ENCODE measurements at regions not wholly inside any gene's neighbourhood (a gene's known extent, or its start where the extent isn't known, plus 50 kb on each side); places are given as distances from the start of the nearest gene placed in this dataset.

- DNase-seq (ENCODE audit: low read depth, low spot score) (no peak), FAIRE-seq (no peak), ATAC-seq (no peak)
- Histone ChIP-seq H3K9ac (ENCODE audit: control insufficient read depth, insufficient read depth, low read length) (no peak overlapping the region), H2AFZ (ENCODE audit: control insufficient read depth, low read depth, low read length) (no peak overlapping the region), H3K4me3 (no peak overlapping the region), H3K79me2 (ENCODE audit: control insufficient read depth, insufficient read depth, low read length) (no peaks in the 10 kb centered on the region), H4K20me1 (ENCODE audit: control insufficient read depth, insufficient read depth) (no peaks in the 10 kb centered on the region), H3K36me3 (ENCODE audit: control insufficient read depth in 2 of 2, insufficient read depth in 2 of 2, low read length in 1 of 2) (no peaks in the 10 kb centered on the region), H3K27me3 (replicated peaks in 1 of 2; ENCODE audit: control insufficient read depth in 2 of 2, insufficient read depth in 2 of 2, low read length in 1 of 2) (no peaks in the 10 kb centered on the region), H3K4me2 (ENCODE audit: control insufficient read depth, insufficient read depth) (no peak overlapping the region), H3K27ac (ENCODE audit: control insufficient read depth, insufficient read depth) (no peak overlapping the region), H3K9me3 (replicated peaks; ENCODE audit: control insufficient read depth, insufficient read depth, low read length) (no peaks in the 10 kb centered on the region), H3K4me1 (ENCODE audit: control insufficient read depth, insufficient read depth, low read length) (no peaks in the 10 kb centered on the region)
- POLR2A ChIA-PET = no interaction called here
- TF ChIP-seq WRNIP1 (IDR thresholded peaks at IDR 0.05; ENCODE audit: borderline replicate concordance, low read depth, low read length) (no peak), NFYA (IDR thresholded peaks at IDR 0.05; ENCODE audit: borderline replicate concordance, low read depth, low read length) (no peak), BCL11A (IDR thresholded peaks at IDR 0.05; ENCODE audit: low read depth, low read length) (no peak), ZBTB11 (CRISPR knock-in tag; IDR thresholded peaks at IDR 0.05) (no peak), EP300 (IDR thresholded peaks at IDR 0.05; ENCODE audit: borderline replicate concordance in 1 of 2, control insufficient read depth in 1 of 2, low read depth in 2 of 2, low read length in 2 of 2) (no peak), IKZF2 (IDR thresholded peaks at IDR 0.05) (no peak), TCF3 (IDR thresholded peaks at IDR 0.05; ENCODE audit: borderline replicate concordance, insufficient read depth, low read depth, low read length) (no peak), USF2 (IDR thresholded peaks at IDR 0.05; ENCODE audit: borderline replicate concordance, low read depth, low read length) (no peak), CBX5 (IDR thresholded peaks at IDR 0.05; ENCODE audit: low read depth) (no peak), NR2C2 (IDR thresholded peaks at IDR 0.05; ENCODE audit: borderline replicate concordance, control insufficient read depth, insufficient read length, low read depth) (no peak), RELA (IDR thresholded peaks at IDR 0.05; ENCODE audit: borderline replicate concordance, partially characterized antibody) (no peak), CHD2 (IDR thresholded peaks at IDR 0.05; ENCODE audit: borderline replicate concordance, low read depth, low read length) (no peak), RELB (IDR thresholded peaks at IDR 0.05; ENCODE audit: low read depth) (no peak), CTCF (IDR thresholded peaks at IDR 0.05 in 2 of 3, conservative IDR thresholded peaks at IDR 0.05 in 1 of 3; ENCODE audit: control insufficient read depth in 2 of 3, extremely low read depth in 1 of 3, insufficient read depth in 1 of 3, low read depth in 3 of 3, low read length in 3 of 3) (no peak), IKZF1 (conservative IDR thresholded peaks at IDR 0.05) (no peak), HCFC1 (IDR thresholded peaks at IDR 0.05; ENCODE audit: low read length) (no peak), SMAD1 (IDR thresholded peaks at IDR 0.05; ENCODE audit: low read depth, partially characterized antibody) (no peak), STAT3 (IDR thresholded peaks at IDR 0.05; ENCODE audit: low read depth, low read length) (no peak)
- CTCF ChIA-PET = no interaction called here
- RAD21 ChIA-PET (ENCODE audit: unreplicated experiment) = no interaction called here
- no TSS peak for BruUV-seq (replicated peaks)
- 0% methylated on average over 1 of the region's 1 CpG for WGBS (ENCODE audit: insufficient coverage, insufficient replicate concordance, low lambda C conversion rate, missing lambda C conversion rate)
- SMC1A ChIA-PET (ENCODE audit: uncharacterized antibody, unreplicated experiment) = no interaction called here
- intact Hi-C loops (cut with micrococcal nuclease; ENCODE audit: unreplicated experiment) (no loop called here), in situ Hi-C loops (cut with MboI) (no loop called here)
These were observed 384.6 kb downstream of the STIM2 start for GRCh38 chr4:27245216-27245615.

Data from GM12878 (cell line).